Vagina (tissue), 2 donors: ENCODE measurements at regions not wholly inside any gene's neighbourhood (a gene's known extent, or its start where the extent isn't known, plus 50 kb on each side); places are given as distances from the start of the nearest gene placed in this dataset.

ENCODE experiments used
- DNase-seq, 2 donors: peaks; one replicate each; pipeline ENCODE4 v3.0.0-alpha.2; 2017; ENCODE audit errors: extremely low spot score in 2 of 2
- H3K27ac ChIP-seq: fragments of 200-600 bp; sonication (generic); one replicate; pipeline ENCODE4 v1.5.1; 2019
- H3K27me3 ChIP-seq: fragments of 200-600 bp; sonication (generic); one replicate; pipeline ENCODE4 v1.5.1; 2019
- H3K36me3 ChIP-seq, 2 donors: fragments of 200-600 bp; sonication (generic); one replicate each; pipeline ENCODE4 v1.5.1; 2017 to 2019
- H3K4me1 ChIP-seq: fragments of 200-600 bp; sonication (generic); one replicate; pipeline ENCODE4 v1.5.1; 2019
- H3K4me3 ChIP-seq, 2 donors: fragments of 200-600 bp; sonication (generic); 1 replicate in 1 of 2; 2 replicates in 1 of 2; pipeline ENCODE4 v1.5.1; 2016 to 2019
- H3K9me3 ChIP-seq: fragments of 200-600 bp; sonication (generic); one replicate; pipeline ENCODE4 v1.5.1; 2019
- POLR2A ChIP-seq, 2 donors: fragments of 450-650 bp; IDR thresholded peaks; one replicate each; pipeline ENCODE4 v1.6.1; 2017; ENCODE audit warnings: antibody characterized with exemption in 2 of 2, mild to moderate bottlenecking in 2 of 2, moderate library complexity in 2 of 2
- POLR2AphosphoS5 ChIP-seq, 2 donors: sonication (generic); formaldehyde crosslinking; IDR thresholded peaks; one replicate each; pipeline ENCODE4 v1.9.0; 2017; ENCODE audit warnings: antibody characterized with exemption in 2 of 2, mild to moderate bottlenecking in 2 of 2, low read depth in 1 of 2; ENCODE audit not compliant: insufficient read depth in 1 of 2
- intact Hi-C: fragments of 100-400 bp; cut with DNase I; formaldehyde crosslinking; loops from one replicate; pipeline ENCODE4 v1.15.1; 2023
- TF ChIP-seq, protein P1 (sequence below), 3 experiments: fragments of 450-650 bp in 2 of 3; fragments of 200-600 bp in 1 of 3; sonication (generic) in 1 of 3; IDR thresholded peaks; one replicate each; pipeline ENCODE4 v1.5.1; 2017 to 2019; ENCODE audit warnings: antibody characterized with exemption in 3 of 3, mild to moderate bottlenecking in 2 of 3, moderate library complexity in 2 of 3

DNA sequence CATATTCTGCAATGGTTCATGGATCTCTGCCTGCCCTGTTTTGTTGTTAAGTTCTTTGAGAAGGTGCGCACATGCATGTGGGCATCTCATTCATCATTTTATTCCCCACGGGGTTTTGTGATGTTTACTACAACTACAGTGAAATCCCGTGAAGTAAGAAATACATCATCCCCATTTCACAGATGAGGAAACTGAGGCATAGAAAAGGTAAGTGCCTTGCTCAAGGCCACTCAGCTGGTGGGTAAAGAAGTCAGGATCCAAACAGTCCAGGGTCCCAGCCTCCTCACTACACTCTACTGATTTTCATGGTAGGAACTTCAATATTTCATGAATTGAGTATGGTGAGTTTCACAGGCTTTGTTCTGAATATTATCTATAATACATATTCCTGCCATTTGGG, 72.6 kb downstream of the CYP26A1 start:
- intact Hi-C loops = no loop called here
- TF ChIP-seq, protein P1, sequence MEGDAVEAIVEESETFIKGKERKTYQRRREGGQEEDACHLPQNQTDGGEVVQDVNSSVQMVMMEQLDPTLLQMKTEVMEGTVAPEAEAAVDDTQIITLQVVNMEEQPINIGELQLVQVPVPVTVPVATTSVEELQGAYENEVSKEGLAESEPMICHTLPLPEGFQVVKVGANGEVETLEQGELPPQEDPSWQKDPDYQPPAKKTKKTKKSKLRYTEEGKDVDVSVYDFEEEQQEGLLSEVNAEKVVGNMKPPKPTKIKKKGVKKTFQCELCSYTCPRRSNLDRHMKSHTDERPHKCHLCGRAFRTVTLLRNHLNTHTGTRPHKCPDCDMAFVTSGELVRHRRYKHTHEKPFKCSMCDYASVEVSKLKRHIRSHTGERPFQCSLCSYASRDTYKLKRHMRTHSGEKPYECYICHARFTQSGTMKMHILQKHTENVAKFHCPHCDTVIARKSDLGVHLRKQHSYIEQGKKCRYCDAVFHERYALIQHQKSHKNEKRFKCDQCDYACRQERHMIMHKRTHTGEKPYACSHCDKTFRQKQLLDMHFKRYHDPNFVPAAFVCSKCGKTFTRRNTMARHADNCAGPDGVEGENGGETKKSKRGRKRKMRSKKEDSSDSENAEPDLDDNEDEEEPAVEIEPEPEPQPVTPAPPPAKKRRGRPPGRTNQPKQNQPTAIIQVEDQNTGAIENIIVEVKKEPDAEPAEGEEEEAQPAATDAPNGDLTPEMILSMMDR (IDR thresholded peaks at IDR 0.05) = no peak
- TF ChIP-seq POLR2AphosphoS5 (IDR thresholded peaks at IDR 0.05; ENCODE audit: insufficient read depth in 1 of 2, low read depth in 1 of 2) = no peak
- no peak for TF ChIP-seq POLR2A (IDR thresholded peaks at IDR 0.05)
- Histone ChIP-seq H3K27me3 (no peaks in the 10 kb centered on the region), H3K27ac (no peak overlapping the region), H3K4me3 (no peak overlapping the region), H3K36me3 (no peaks in the 10 kb centered on the region), H3K9me3 (no peaks in the 10 kb centered on the region), H3K4me1 (no peaks in the 10 kb centered on the region)
- DNase-seq = no peak

DNA sequence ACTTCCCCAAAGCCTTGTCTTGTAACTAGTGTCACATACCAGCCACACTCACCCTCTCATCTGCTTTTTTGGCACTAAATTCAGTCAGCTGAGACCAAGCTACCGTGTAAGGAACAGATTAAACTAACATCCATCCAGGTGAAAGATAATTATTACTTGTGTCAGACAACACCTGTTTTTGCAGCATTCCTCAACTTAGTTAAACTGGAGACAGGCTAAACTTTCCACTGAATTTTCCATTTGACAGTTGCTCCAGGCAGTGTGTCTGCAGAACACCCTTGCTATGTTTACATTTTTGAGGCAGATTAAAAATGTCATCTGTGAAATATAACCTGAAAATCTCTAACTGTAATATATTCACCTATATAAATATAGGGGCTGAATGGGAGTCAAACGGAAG, 73.6 kb downstream of the CYP26A1 start:
- Histone ChIP-seq H3K27ac (no peak overlapping the region), H3K4me3 (no peak overlapping the region), H3K9me3 (no peaks in the 10 kb centered on the region), H3K27me3 (no peaks in the 10 kb centered on the region), H3K36me3 (no peaks in the 10 kb centered on the region), H3K4me1 (peaks cover 6% of the 10 kb centered on the region)
- intact Hi-C loops = no loop called here
- no peak for DNase-seq
- TF ChIP-seq POLR2AphosphoS5 (IDR thresholded peaks at IDR 0.05; ENCODE audit: insufficient read depth in 1 of 2, low read depth in 1 of 2) (no peak), POLR2A (IDR thresholded peaks at IDR 0.05) (no peak)
- TF ChIP-seq, protein P1 (IDR thresholded peaks at IDR 0.05) = no peak

DNA sequence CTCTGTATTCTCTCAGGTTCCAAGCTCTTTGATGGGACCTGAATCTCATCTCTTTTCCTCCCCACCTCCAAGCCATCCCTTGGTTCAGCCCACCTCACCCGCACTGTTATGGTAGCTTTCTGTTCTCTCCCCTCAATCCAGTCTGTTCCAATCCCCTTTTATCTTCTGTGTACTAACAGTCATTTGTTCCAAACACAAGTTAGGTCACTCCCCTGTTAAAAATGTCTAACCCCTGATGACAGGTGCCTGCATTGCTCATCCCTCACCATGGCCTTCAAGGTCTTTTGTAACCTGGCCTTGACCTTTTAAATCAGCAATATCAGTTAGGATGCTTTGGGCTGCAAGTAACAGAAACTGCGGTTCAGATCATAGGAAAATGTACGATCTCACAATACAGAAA, 74.8 kb downstream of the CYP26A1 start:
- Histone ChIP-seq H3K4me3 (no peak overlapping the region), H3K36me3 (no peaks in the 10 kb centered on the region), H3K27ac (no peak overlapping the region), H3K9me3 (no peaks in the 10 kb centered on the region), H3K27me3 (no peaks in the 10 kb centered on the region), H3K4me1 (peaks cover 8% of the 10 kb centered on the region)
- intact Hi-C loops = no loop called here
- no peak for TF ChIP-seq POLR2AphosphoS5 (IDR thresholded peaks at IDR 0.05; ENCODE audit: insufficient read depth in 1 of 2, low read depth in 1 of 2)
- TF ChIP-seq, protein P1 (IDR thresholded peaks at IDR 0.05) = no peak
- TF ChIP-seq POLR2A (IDR thresholded peaks at IDR 0.05) = no peak
- DNase-seq = no peak

GRCh38 chr10:93149761-93150160, 76.1 kb downstream of the CYP26A1 start:
- H3K27ac ChIP-seq = no peak overlapping the region
- peaks cover 8% of the 10 kb centered on the region for H3K4me1 ChIP-seq
- no peak for DNase-seq

GRCh38 chr10:93150289-93150688, 76.6 kb downstream of the CYP26A1 start:
- TF ChIP-seq POLR2AphosphoS5 (IDR thresholded peaks at IDR 0.05; ENCODE audit: insufficient read depth in 1 of 2, low read depth in 1 of 2) (no peak), POLR2A (IDR thresholded peaks at IDR 0.05) (no peak)
- TF ChIP-seq, protein P1 (IDR thresholded peaks at IDR 0.05) = no peak
- H3K4me3 ChIP-seq = no peak overlapping the region
- no peaks in the 10 kb centered on the region for H3K27me3 ChIP-seq
- no peaks in the 10 kb centered on the region for H3K9me3 ChIP-seq
- no peak overlapping the region for H3K27ac ChIP-seq
- intact Hi-C loops = no loop called here
- DNase-seq = no peak
- no peaks in the 10 kb centered on the region for H3K36me3 ChIP-seq
- H3K4me1 ChIP-seq = peaks cover 8% of the 10 kb centered on the region

More at GRCh38 chr10:93149761-93150160, 76.1 kb downstream of the CYP26A1 start:
- intact Hi-C loops = no loop called here
- Histone ChIP-seq H3K36me3 (no peaks in the 10 kb centered on the region), H3K9me3 (no peaks in the 10 kb centered on the region), H3K4me3 (no peak overlapping the region), H3K27me3 (no peaks in the 10 kb centered on the region)
- TF ChIP-seq POLR2A (IDR thresholded peaks at IDR 0.05) (no peak), POLR2AphosphoS5 (IDR thresholded peaks at IDR 0.05; ENCODE audit: insufficient read depth in 1 of 2, low read depth in 1 of 2) (no peak)
- TF ChIP-seq, protein P1 (IDR thresholded peaks at IDR 0.05) = no peak
